ENCODE measurements at regions not wholly inside any gene's neighbourhood (a gene's known extent, or its start where the extent isn't known, plus 50 kb on each side); places are given as distances from the start of the nearest gene placed in this dataset.
A peak's percentile ranks its signal among the peaks of the same experiment; 100 is the strongest.
"Not testable (repeated sequence)": the region's sequence is repeated elsewhere in the genome, so short reads cannot be mapped to it uniquely, and the experiment has no call there.

- no peak for DNase-seq
These were observed 203.8 kb downstream of the TPRG1 start for GRCh38 chr3:189375532-189375931.

- DNase-seq: no peak
These were observed 211.9 kb downstream of the TPRG1 start for GRCh38 chr3:189383630-189384029.

- not testable (repeated sequence) for DNase-seq
These were observed 214.1 kb downstream of the TPRG1 start for GRCh38 chr3:189385880-189386279.

GRCh38 chr3:189386739-189387138 is 215.0 kb downstream of the TPRG1 start:
- no peak for DNase-seq

- DNase-seq: no peak
These were observed 217.6 kb downstream of the TPRG1 start for GRCh38 chr3:189389346-189389745.

- DNase-seq: peak in 1 of 2 donors; percentile 3
These were observed 221.8 kb downstream of the TPRG1 start for GRCh38 chr3:189393598-189393997.

GRCh38 chr3:189394599-189395121 is 222.9 kb downstream of the TPRG1 start:
- DNase-seq: no peak

- DNase-seq: no peak
These were observed 224.1 kb downstream of the TPRG1 start for GRCh38 chr3:189395825-189396224.

GRCh38 chr3:189398656-189399055 is 226.9 kb downstream of the TPRG1 start:
- no peak for DNase-seq

- DNase-seq: no peak
These were observed 229.4 kb downstream of the TPRG1 start for GRCh38 chr3:189401196-189401595.

GRCh38 chr3:189403194-189403593 is 228.0 kb upstream of the TP63 start:
- DNase-seq: no peak

GRCh38 chr3:189404024-189404423 is 227.2 kb upstream of the TP63 start:
- no peak for DNase-seq

GRCh38 chr3:189404797-189405484 is 226.2 kb upstream of the TP63 start:
- no peak for DNase-seq

GRCh38 chr3:189406148-189406547 is 225.0 kb upstream of the TP63 start:
- no peak for DNase-seq

- DNase-seq: no peak
These were observed 220.7 kb upstream of the TP63 start for GRCh38 chr3:189410522-189410921.

GRCh38 chr3:189419038-189419437 is 212.2 kb upstream of the TP63 start:
- DNase-seq: no peak

GRCh38 chr3:189419683-189420082 is 211.5 kb upstream of the TP63 start:
- DNase-seq: no peak

GRCh38 chr3:189424922-189425321 is 206.3 kb upstream of the TP63 start:
- no peak for DNase-seq

GRCh38 chr3:189429019-189429418 is 202.2 kb upstream of the TP63 start:
- no peak for DNase-seq

GRCh38 chr3:189430166-189430565 is 201.0 kb upstream of the TP63 start:
- DNase-seq: no peak

- DNase-seq: not testable (repeated sequence)
These were observed 188.9 kb upstream of the TP63 start for GRCh38 chr3:189442257-189442656.

GRCh38 chr3:189446959-189447560 is 184.1 kb upstream of the TP63 start:
- no peak for DNase-seq

- DNase-seq: no peak
These were observed 182.1 kb upstream of the TP63 start for GRCh38 chr3:189449084-189449483.

- DNase-seq: no peak
These were observed 176.2 kb upstream of the TP63 start for GRCh38 chr3:189455009-189455408.
